HG03521 (cell line): ENCODE measurements at regions not wholly inside any gene's neighbourhood (a gene's known extent, or its start where the extent isn't known, plus 50 kb on each side); places are given as distances from the start of the nearest gene placed in this dataset.

Source experiments
- ATAC-seq: cut with Tn5 transposase; IDR thresholded peaks from one replicate; pipeline ENCODE4 v1.9.1; 2021; ENCODE audit warnings: mild to moderate bottlenecking, moderate library complexity; ENCODE audit not compliant: unreplicated experiment

DNA sequence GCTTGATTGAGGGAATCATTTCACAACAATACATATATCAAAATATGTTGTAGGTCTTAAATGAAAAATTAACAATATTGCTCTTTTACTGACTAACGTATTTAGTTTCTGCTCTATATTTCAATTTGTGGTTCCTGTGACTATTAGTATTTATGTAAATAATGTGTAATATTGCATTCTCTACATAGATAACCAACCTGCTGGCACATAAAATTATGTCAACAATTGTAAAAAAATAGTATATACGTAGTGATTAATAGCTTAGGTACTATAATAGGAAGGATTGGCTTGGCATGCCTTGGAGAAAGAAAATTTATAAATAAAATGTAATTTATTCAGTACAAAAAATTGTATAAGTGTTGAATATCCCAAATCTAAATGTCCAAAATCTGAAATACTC, 1336.1 kb downstream of the PCDH9 start:
- ATAC-seq: no peak

DNA sequence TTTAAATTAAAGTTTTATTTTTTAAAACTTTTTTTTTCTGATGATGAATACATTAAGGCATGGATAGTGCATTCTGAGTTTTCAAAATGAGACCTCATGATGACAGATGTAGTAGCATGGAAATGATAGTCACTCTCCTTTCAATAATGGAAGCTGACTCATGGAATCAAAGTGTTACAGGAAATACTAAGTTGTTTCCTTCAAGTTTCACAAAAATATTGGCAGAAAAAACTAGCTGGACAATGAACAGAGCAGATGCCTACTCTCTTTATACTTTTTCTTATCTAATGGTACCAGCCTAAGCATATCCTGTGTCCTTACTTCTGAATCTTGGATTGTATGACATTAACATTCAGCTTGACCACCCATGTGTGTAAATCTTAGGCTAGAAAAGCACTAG, 1337.3 kb downstream of the PCDH9 start:
- no peak for ATAC-seq

DNA sequence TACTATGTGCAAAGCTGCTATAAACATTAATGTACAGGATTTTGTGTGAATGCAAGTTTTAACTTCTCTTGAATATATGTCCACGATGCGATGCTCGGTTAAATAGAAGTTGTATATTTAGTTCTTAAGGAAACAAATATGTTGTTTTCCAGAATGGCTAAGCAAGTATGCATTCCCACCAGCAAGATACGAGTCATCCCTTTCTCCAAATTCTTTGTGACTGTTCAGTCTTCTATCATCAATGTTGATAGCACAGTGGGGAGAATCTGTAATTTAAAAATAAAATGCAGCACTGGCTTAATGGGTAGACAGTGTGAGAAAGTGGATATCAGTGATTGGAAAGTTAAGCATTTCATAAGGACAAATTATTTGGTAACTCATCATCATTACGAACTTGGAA, 1340.8 kb downstream of the PCDH9 start:
- no peak for ATAC-seq

DNA sequence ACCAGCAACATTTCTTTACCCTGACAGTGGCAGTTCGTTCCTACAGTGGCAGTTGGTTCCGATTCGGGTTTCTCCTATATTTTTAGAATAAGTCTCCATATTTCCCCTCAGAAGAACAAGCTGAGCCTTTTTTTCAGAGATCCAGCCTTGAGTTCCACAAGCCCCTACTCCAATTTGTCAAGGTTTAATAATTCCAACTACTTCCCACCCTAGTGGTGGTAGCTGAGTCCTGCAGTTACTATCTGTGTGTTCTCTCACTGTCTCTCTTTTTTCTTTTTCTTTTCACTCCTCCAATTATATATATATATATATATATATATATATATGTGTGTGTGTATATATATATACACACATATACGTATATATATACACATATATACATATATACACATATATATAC, 1347.3 kb downstream of the PCDH9 start:
- no peak for ATAC-seq

DNA sequence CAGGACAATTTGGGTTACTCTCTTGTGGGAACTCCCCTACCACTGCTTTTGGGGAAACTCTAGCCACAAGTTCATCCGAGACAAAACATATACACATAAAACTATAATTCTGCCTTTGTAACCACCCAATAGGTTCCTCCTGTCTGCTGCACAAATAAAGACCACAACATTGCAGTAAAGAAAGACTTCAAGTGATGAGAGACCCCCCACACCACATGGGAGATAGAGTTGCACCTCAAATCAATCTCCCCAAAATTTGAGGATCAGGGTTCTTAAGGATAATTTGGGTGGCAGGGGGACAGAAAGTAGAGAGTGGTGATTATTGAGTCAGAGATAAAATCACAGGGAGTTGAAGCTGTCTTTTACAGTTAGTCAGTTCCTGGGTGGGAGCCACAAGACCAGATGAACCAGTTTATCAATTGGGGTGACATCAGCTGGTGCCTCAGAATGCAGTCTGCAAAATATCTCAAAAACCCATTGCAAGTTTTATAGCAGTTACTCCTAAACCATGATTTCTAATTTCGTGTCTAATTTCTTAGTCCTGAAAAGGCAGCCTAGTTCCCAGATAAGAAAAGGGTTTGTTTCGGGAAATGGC, 1348.5 kb downstream of the PCDH9 start:
- no peak for ATAC-seq

DNA sequence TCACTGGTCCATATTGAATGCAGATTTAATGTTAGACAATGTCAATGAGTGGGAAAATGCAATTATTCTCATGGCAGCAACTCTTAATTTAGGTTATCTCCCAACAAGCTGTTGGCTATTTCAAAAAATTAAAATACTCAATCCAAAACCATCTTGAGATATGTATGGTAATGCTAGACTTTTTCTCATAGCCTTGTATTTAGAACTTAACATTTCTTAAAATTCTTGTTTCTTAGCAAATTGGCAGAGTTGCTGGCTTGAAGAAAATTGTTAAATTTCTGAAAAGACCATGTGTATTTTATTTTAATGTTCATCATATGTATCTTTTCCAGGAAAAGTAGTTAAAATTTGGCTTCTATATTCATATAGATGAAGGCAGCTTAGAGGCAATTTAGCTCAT, 1355.1 kb downstream of the PCDH9 start:
- no peak for ATAC-seq

DNA sequence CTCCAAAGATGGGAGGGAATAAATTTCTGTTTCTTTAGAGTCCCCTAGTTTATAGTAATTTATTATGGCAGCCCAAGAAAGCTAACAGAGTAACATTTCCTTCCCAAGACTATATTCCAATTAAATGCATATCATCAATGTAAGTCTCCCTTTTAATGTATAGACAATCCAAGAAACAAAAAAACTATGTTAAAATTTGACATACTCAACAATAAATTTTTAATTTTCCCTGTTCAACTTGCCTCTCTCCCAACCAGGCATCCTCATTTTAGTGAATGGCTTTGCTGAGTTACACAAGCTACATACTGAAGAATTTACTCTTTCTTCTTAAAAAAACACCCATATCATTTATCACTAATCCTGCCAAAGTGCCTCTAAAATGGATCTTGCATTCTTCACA, 1357.7 kb downstream of the PCDH9 start:
- no peak for ATAC-seq

DNA sequence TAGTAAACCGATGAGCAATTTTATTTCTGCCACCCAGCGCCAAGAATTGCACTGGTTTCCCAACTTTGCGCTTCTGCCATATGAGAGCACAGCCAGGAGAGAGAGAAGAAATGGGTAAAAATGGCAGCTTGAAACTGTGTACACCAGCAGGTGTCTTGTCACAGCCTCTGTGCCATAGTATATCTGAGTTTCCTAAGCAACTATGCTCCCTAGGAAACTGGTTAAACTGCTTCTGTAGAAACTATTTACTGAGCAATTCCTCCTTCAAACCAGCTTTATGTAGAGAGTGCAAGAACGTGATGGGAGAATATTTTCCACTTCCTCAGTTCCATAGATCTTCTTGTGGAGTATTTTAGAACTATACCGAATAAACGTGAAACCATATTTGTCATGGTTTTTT, 1361.3 kb downstream of the PCDH9 start:
- no peak for ATAC-seq

DNA sequence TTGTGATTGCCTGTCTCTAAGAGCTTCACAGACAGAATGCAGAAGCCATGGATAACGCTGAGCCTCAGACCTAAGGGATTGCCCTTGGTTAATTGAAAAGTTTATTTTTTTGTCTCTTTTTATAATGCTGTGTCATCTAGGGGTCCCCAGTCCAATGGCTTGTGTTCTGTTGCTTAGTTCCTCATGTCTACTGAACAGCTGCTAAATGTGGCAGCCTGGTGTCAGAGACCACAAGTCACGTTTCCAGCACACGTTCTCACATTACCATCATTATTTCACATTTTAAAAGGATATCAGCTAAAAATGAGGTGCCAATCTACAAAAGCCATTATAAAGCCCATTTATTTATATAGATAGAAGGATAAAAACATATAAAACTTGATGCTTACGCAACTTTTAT, 1362.0 kb downstream of the PCDH9 start:
- ATAC-seq: no peak

DNA sequence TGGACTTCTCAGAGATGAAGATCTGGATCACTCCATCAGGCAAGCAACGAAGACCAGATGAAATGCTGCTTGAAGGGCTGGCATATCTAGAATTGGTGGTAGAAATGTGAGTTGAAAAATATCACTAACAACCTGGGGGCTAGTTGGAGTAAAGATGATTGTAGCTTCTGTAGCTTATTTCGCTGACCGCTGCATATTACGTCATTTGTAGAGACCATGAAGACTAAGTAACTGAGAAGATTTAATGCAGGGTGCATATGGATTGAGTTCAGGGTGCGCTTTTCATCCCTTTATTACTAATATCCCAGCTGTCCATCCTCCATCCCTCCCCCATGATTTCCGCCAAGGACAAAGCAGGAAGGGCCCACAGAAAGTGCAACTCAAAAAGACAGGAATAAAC, 1364.0 kb downstream of the PCDH9 start:
- no peak for ATAC-seq

DNA sequence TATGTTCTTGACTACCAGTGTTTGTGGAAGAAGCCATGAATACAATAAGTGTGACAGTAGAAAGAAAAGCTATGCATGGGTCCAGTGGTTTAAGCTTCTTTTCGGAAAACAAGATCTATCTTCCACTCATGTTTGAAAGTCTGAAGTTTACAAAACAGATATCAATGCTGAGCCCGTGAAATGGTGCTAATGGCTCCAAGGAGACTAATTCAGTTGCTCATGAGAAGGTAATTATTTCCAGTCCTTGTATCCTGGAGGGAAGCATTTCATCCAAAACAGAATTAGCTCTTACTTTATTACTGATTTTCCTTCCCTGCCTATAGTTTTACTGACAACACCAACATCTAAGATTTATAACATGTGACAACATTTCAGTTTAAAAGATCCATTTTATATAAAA, 1364.9 kb downstream of the PCDH9 start:
- ATAC-seq: no peak

DNA sequence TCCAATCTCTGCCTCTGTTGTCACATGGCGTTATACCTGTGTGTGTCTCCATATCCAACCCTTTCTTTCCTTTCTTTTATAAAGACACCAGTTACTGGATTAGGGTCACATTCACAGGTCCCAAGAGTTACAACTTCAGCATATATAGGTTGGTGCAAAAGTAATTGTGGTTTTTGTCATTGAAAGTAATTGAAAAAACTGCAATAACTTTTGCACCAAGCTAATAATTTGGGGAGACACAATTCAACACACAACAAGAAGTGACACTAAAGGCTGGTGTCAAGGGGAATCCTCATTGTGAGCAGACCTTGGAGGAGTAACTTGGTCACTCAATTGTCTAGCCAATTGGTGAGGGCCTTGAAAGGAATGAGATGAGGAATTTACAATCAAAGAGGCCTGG, 1366.1 kb downstream of the PCDH9 start:
- no peak for ATAC-seq

DNA sequence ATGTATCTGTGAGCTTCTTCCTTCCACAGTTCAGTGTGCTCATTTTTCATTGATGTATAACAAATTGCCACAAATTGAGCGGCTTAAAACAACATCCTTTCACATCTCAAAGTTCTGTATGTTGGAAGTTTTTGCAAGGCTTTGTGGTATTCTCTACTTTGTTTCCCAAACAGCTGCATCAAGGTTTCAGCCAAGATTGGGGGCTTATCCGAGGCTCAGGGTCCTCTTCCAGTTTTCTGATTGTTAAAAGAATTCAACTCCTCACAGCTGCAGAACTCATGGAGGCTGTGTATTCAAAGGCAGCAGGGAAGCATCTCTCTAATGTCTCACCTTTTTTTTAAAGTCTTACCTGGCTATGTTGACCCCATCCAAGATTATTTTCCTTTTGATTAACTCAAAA, 1369.8 kb downstream of the PCDH9 start:
- ATAC-seq: no peak

DNA sequence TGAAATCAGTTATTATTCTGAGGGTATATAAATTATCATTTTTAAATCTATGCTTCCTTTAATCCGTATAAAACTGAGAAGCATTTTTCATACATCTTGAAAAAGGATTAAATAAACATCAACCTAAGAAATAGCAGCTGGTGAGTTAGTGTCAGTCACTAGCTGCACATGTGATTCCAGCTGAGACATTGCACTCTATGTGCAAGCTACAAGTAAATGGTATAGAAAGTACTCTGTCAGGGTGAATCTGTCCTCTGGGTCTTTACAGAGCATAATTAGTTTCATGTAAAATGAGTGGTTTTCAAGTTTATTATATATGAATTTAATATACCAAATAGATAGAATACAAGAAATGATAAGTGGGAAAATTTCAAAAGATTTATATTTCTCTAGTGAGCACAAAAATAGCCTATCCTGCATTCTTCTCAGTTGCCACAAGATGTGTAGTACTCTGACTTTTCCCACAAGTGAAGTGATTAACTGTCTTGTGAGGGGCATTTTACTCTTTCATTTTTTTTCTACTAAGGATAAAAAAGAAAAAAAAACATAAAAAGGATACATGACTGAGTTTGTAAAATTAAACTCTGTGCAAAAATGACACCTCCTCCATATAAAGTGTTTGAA, 1372.1 kb downstream of the PCDH9 start:
- no peak for ATAC-seq

DNA sequence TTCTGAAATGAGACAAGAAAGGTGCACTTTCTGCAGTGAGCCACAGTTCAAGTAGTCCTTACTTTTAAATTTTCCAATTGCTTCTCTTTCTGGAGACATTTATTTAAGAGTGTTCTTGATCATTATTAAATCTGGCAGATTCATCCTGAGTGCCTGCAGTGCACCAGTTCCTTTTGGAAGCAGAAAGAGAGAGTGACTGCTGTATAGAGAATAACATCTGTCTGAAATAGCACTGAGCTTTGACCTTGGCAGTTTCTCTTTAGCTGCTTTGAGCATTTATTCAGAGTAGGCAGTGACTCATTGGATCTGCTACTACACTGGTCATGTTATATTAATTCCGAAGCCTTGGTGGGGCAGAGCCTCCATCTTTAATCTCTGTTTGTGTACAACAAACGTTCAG, 1373.7 kb downstream of the PCDH9 start:
- no peak for ATAC-seq

DNA sequence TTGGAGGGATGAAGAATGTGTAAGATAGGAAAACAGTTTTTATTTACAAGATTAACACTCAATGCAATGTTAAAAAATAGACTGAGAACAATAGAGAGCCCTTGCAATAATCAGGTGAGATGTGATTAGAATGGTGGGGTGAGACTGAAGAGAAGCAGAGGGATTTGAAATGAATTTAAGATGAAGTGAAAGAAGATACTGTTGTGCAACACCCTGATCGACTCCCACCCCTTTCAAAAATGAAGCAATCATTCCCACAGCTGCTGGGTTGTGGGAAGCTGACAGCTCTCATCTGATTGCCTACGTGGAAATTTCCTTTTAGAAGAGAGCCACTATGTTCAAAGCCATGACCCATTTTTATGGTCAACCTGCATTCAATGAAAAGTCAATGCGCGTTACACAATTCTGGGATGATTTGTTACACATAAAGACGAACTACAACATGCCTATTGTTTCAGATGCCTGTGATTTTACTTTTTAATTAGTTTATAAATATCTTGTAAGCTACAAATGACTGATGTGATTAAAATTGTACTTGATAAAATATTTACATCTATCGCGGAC, 1374.8 kb downstream of the PCDH9 start:
- ATAC-seq: no peak

DNA sequence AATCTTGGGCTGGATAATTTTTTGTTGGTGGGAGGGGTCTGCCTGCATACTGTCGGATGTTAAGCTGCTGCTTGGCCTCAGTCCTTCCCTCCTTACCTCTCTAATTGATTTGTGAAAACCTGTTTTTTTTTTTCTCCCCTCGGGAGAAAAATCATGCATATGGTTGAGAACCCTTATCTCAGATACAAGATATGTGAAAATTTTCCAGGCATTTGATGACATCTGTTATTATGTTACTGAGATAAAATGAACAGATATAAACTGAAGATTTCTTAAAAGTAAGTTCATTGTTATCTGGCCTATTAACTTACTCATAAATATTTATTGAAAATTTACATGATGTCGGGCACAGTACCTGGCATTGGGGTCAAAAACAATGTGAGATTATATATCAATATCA, 1375.7 kb downstream of the PCDH9 start:
- no peak for ATAC-seq

DNA sequence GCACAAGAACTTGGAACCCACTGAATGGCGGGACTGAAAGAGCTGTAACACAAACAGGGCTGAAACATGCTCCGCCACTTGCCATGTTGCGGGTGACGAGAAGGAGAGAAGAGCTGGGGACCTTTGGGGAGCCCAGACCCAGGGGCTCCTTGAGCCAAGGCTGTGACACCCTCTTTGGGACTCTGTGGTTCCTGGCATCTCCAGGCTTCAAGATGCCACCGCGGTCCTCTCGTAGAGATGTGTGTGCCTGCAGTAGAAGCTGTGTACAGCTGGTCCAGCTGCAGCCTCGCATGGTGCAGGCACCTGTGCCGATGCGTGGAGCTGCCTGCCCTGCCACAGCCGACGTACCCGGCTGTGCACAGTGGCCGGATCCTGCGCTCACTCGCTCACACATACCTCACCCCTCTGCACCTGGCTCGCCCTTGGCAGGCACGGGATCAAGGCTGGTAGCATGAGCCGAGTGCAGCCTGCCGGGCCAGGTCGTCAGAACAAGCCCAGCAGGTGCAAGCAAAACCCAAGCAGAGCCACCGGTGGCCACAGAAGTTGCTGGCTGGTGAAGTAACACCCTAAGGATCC, 1385.8 kb downstream of the PCDH9 start:
- no peak for ATAC-seq

DNA sequence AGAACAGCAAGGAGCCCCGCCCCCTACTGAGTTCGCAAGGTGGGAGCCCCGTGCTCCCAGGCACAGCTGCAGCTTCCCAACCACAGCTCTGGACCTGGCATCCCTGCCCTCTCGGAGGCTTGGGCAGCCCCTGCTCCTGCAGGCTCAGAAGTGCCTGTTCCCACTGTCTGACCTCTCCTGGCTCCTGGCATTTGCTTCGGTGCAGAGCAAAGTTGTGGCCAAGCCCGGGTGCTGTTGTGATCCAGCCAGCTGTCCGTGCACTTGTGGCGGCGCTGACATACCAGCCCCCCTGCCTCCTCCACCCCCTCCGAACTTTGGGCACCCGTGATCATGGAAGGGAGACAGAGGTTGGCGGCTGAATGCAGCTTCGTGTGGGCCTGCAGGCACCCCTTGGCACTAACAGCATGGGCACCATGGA, 1386.8 kb downstream of the PCDH9 start:
- ATAC-seq: no peak

DNA sequence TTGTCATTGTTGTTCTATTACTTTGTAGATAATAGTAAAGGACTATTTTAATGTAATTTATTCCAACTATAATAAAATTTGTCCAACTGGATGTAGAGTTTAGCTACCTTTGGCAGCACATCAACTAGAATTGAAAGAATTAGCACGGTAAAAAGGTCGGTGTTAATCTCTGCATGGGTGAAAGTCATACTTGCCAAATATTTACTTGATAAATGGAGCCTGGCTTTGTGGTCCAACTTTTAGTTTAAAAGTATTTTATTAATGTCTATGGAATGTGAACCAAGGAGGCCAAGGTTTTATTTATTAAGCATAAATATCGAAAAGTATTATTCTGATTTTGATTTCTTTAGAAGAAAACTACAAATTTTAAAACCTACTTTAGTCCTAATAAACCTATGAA, 1389.0 kb downstream of the PCDH9 start:
- ATAC-seq: no peak

DNA sequence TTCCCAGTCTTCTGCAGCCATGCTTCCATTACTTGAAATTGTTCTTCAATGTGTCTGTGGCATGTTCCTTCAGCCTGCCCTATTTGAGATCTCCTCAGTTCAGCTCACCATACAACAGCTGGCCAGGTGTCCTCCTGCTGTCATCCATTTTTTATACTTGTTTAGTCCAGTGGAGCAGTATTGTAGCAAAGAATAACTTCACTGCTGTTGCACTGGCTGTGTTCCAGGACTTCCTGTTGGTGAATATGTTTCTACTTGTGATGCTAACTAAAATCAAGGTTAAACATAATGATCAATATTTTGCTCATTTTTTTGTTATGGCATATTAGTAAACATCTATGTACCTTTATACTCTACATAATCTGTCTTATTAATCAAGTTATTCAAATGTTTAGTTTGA, 1394.1 kb downstream of the PCDH9 start:
- ATAC-seq: no peak

DNA sequence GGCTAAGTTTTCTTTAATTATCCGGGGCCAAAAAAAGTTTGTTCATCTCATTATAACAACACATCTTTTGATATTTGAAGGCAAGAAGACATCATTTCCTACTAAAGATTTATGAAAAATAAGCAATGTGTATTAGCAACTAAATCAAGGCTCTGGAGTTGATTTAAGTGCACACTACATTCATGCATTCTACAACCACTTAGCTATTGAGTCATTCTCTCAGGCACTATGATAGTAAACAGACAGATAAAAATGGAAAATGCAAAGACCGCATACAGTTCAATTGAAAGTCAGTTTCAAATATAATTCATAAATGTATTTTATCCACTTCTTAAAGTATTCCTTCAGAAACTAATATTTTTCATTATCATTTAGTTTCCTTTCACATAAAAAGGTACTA, 1395.2 kb downstream of the PCDH9 start:
- no peak for ATAC-seq
